Stimulated activated naive CD8-positive, alpha-beta T cell treated with anti-CD3 and anti-CD28 coated beads, Interleukin-15, Interleukin-2, amounts not matched to agents 100 U/mL and 50 U/mL, for 24 hours (primary cell): ENCODE measurements at regions not wholly inside any gene's neighbourhood (a gene's known extent, or its start where the extent isn't known, plus 50 kb on each side); places are given as distances from the start of the nearest gene placed in this dataset.
"Not testable (repeated sequence)": the region's sequence is repeated elsewhere in the genome, so short reads cannot be mapped to it uniquely, and the experiment has no call there.

ENCODE experiments used
- ATAC-seq: fragments of 150-1000 bp; cut with Tn5 transposase; one replicate; pipeline ENCODE4 v1.10.0; 2021
- DNase-seq: peaks from one replicate; pipeline ENCODE4 v3.0.0; 2021

DNA sequence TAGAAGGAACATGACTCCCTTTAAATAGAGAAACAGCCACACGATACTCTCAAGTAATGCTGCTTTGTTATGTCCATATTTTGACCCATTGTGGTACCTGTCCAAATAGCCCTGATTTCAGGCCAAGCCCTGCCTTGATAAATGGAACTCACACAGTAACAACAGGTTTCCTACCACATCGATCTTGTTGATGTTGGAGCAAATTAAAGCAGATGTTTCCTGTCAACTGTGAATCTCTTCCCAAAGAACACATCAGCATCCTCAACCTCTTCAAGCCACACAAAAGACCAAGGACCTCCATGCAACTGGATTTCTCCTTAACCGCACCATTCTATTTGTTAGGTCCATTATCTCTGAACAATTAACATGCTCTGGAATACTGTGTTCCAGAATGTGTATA, 109.5 kb downstream of the FOXD4L6 start:
- ATAC-seq, DNase-seq: not testable (repeated sequence)

DNA sequence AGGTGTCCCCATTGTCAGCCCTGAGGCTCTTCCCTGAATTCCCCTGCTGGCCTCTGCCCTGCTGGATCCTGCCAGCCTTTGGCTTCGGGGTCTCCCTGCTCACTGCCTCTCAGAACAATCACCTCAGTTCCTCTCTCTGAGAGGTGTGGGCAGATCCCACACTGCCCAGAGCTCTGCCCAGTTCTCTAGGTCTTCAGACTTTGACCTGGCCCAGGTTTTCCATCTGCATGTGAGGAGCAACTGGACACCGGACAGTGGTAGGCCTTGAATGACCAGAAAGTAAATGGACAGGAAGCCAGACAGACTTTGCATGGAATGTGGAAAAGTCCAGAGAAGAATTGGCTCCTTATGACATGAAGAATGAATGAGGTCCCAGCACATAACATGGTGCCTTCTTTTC, 111.8 kb downstream of the FOXD4L6 start:
- not testable (repeated sequence) for ATAC-seq, DNase-seq

DNA sequence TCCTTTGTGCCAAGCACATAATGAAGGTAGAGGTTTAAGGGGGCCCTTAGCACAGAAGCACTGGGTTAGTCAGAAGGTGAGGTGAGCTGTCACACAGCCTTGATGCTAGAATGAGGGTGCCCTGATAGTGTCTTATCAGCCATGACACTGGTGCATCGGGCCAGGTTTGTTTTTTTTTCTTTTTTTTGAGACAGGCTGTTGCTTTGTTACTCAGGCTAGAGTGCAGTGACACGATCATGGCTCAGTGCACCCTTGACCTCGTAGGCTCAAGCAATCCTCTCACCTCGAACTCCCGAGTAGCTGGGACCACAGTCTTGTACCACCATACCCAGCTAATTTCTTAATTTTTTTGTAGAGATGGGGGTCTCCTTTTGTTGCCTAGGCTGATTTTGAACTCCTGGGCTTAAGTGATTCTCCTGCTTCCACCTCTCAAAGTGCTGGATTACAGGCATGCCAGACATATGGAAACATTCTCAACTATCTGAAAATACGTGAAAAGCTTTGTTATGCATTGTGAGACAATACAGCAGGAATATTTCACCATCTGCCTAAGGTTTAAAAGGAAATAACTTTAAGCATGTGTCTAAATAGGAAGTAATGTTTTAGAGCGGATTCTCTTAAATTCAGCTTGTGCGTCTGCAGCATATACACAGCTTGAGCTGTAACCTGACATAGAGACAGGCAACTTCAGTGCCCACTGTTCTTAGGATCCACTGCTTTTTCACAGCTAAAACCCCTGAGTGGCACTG, 128.4 kb downstream of the FOXD4L6 start:
- ATAC-seq, DNase-seq: not testable (repeated sequence)

DNA sequence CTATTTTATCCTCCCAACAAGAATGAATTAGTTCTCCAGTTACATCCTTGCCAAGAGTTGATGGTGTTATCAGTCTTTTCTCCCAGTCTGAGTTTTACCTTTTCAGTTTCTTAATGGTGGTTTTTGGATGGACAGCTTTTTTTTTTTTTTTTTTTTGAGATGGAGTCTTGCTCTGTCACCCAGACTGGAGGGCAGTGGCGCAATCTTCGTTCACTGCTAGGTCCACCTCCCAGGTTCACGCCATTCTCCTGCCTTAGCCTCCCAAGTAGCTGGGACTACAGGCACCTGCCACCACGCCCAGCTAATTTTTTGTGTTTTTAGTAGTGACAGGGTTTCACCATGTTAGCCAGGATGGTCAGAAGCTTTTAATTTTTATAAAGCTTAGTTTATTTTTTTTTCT, 133.0 kb downstream of the FOXD4L6 start:
- DNase-seq, ATAC-seq: not testable (repeated sequence)

DNA sequence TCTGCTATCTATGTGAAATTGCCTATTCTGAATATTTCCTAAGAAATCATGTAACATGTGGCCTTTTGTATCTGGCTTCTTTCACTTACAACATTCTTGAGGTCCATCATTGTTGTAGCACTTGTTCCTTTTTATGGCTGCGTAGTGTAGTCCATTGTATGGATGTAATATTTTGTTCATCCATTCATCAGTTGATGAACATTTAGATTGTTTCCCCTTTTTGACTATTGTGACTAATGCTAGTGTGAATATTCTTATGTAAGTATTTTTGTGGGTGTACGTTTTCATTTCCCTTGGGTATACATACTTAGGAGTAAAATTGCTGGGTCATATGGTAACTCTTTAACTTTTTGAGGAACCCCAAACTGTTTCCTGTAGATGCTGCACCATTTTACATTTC, 134.6 kb downstream of the FOXD4L6 start:
- not testable (repeated sequence) for DNase-seq, ATAC-seq

DNA sequence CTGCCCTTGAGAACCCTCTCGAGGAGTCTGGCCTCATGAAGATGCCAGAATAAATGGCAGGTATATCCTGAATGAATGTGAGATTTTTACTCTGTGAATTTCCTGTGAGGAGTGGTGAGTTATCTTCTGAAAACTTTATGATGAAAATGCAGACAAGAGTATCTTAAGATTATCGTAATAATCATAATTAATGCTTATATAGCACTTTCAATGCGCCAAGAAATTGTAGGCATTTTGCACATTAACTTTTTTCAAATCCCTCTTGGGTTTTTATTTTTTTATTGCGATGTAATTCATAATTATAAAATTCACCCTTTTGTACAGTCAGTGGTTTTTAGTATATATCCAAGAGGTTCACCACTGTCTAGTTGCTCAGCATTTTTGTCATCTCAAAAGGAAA, 135.1 kb downstream of the FOXD4L6 start:
- not testable (repeated sequence) for DNase-seq, ATAC-seq

DNA sequence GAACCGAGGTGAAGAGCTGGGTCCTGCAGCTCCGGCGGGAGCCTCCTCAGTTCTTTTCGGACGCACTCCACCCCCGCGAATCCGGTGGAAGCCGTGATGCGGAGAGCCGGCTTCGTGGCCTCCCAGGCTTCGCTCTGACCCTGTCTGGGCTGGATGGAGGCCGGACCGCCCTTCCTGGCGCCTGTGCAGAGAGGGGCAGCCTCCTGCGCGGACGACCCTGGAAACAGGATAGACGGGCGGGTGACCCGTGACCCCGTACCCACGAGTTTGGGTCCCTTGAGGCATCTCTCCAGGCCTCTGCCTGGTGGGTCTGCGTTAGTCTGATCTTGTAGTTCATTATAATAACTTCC, 136.0 kb downstream of the FOXD4L6 start:
- not testable (repeated sequence) for ATAC-seq
- peak; percentile 55 for DNase-seq

DNA sequence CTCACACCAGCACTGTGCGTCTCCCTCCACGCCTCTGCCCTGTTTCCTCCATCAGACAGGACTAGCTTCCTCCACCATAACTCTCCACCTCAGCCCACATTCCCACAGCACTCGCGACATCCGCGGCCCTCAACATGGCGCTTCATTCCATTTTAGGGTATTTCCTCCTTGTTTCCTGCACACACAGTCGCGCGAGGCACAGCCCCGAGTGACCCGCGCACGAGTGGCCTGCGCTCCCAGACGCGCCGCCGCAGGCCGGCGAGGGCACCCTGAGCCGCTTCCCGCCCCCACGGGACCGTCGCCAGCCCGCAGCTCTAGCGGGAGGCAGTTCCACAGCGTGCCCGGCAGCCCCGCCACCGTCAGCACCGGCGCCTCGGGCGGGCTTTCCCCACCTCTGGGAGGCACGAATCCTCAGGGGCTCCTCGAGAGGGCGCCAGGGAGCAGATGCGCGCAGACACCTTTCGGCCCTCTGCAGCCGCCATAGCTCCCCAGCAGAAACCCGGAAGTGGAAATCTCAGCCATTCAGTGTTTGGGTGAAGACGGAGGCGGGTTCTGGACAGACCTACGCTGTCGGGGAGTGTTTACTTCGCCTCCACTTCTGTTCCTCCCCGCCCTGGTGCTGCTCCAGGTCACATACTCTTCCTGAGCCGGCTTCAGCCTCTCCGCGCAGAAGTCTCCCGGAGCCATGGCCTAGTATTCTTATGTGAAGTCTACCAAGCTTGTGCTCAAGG, 136.6 kb downstream of the FOXD4L6 start:
- ATAC-seq (peak; percentile 100), DNase-seq (peak; percentile 96)

DNA sequence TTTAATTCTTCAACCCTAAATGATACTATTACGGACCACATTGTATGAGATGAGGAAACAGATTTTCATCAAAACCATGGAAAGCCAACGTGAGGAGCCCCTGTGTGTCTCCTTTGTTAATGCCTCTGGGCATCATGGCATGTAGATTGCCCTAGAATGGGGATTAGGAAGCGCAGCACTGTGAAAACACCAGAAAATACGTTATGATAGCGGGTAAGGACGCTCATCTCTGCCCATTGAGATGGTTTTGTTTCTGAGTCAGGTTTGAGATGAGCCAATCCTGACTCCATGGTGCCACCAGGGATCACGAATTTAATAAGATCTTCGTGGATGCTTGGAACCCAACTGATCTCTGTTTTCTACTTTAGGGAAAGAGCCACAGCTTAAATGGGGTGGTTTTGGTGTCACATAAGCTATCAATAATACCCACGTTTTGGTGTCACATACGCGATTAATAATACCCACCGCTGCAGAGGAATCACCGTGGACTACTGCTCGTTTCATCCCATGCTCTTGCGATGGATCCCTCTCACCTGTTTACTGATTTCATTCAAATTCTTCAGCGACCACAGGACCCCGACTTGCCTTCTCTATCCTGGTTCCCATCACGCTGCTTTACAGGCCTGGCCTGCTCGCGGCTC, 137.3 kb downstream of the FOXD4L6 start:
- not testable (repeated sequence) for DNase-seq, ATAC-seq

DNA sequence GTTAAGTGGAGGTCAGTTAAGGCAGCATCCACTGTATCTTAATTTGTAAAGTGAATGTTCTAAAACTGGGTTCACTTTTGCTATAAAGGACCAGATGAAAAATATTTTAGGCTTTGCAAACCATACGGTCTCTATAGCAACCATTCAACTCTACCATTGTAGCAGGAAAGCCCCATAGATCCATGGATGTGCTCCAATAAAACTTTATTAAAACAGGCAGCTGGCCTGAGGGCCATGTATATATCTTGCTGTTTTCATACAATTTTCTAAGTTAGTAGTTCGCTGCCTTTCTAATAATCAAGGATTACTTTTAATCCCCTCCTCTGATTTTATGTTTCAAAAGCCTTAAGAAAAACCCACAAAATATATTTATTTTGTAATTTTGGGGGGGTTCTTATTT, 142.1 kb downstream of the FOXD4L6 start:
- DNase-seq, ATAC-seq: not testable (repeated sequence)

DNA sequence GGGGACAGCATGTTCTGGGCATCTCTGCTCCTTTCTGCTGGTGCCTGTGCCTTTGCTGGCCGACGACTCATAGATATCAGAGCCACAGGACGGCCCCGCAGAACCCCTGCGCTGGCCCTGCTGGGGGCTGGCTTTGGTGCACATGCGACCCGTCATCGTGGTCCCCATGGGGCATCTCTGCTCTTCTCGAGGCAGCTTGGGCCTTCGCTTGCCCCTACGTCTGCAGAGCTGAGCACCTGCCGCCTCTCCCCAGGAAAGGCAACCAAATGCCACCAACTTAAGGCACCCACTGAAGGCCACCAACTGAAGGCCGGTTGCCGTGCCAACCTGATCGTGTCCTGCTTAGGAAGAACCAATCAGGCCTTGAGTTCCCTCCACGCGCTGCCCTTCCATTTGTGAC, 153.1 kb downstream of the FOXD4L6 start:
- not testable (repeated sequence) for ATAC-seq, DNase-seq

DNA sequence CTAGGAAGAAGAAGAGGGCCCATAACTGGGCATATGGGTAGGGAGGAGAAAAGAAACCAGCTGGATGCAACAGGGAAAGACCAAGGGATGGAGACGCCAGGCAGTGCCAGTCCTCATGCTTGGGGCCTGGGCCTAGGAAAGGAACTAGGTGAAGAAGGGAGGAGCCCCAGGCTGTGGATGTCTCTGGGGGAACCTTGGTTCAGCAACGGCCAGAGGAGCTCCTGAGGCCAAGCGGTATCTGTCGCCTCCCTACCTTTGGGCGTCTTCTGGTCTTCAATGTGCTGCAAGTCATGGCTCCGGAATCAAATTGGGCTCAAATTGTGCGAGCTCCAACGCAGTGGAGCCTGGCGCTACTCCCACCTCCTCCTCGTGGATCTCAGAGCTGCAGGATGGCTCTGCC, 153.6 kb downstream of the FOXD4L6 start:
- DNase-seq, ATAC-seq: not testable (repeated sequence)

DNA sequence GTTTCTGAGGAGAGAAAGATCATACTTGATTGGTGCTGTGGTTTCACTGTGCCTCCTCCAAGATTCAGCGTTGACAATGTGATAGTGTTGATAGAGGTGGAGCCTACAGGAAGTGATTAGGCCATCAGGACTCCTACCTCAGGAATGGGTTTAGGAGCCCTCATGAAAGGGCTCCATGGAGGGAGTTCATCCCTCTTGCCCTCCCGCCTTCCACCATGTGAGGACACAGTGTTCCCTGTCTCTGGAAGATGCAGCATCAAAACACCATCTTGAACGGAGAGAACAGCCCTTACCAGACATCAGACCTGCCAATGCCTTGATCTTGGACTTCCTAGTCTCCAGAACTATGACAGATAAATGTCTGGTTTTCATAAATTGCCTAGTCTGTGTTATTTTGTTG, 156.7 kb downstream of the FOXD4L6 start:
- DNase-seq, ATAC-seq: not testable (repeated sequence)

DNA sequence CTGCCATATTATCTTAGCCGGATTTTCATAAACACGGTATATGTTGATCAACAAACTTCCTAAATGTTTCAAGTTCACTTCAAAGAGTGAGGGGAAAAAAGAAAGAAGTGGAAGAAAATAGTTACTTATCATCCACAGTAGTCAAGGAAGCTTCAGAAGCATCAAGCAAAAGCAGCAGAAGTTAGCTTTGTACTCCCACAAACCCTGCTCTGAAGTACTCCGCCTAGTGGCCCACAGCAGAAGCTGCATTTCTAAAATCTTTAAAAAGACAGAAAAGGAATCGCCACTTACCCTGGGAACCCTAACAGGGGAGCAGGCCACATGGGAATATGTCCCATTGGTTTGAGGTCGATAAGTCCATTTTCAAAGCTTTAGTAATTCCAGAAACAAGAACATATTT, 158.1 kb downstream of the FOXD4L6 start:
- not testable (repeated sequence) for DNase-seq, ATAC-seq

DNA sequence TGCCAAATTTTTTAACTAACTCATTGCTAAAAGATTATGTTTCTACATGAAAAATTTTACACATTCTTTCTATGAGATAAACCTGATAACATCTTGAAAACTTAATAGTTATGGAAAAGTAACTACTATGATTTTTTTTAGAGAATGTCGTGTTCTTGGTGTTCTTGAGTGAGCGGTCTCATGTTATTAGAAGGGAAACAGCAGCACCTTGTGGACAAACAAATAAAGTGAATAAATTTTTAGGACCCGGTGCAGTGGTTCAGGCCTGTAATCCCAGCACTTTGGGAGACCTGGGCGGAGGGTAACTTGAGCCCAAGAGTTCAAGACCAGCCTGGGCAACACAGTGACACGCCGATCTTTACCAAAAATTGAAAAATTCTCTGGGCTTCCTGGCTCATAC, 166.0 kb downstream of the FOXD4L6 start:
- DNase-seq, ATAC-seq: not testable (repeated sequence)

DNA sequence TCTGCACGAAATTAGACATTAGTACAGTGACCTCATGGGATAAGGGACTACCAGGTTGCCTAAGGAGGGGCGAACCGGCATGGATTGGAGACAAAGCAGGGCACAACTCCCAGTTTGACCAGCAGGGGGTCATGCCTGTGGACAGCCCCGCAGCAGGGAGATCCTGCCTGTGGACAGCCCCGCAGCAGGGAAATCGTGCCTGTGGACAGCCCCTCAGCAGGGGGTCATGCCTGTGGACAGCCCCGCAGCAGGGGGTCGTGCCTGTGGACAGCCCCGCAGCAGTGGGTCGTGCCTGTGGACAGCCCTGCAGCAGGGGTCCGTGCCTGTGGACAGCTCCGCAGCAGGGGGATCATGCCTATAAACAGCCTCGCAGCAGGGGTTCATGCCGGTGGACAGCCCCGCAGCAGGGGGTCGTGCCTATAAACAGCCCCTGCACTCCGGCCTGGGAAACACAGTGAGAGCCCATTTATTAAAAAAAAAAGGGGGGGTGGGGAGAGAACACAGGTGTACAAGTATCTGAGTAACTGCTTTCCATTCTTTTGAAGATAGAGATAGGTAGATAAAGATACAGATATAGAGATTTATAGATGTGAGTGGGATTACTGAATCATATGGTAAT, 176.5 kb downstream of the FOXD4L6 start:
- not testable (repeated sequence) for ATAC-seq, DNase-seq

DNA sequence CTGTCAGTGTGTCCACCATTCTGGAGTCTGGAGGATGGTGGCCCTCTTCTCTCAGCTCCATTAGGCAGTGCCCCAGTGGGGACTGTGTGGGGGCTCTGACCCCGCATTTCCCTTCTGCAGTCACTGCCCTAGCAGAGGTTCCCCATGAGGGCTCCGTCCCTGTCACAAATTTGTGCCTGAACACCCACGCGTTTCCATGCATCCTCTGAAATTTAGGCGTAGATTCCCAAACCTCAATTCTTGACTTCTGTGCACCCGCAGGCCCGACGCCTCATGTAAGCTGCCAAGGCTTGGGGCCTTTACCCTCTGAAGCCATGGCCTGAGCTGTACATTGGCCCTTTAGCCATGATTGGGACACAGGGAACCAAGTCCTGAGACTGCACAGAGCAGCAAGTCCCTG, 182.3 kb downstream of the FOXD4L6 start:
- ATAC-seq, DNase-seq: not testable (repeated sequence)

DNA sequence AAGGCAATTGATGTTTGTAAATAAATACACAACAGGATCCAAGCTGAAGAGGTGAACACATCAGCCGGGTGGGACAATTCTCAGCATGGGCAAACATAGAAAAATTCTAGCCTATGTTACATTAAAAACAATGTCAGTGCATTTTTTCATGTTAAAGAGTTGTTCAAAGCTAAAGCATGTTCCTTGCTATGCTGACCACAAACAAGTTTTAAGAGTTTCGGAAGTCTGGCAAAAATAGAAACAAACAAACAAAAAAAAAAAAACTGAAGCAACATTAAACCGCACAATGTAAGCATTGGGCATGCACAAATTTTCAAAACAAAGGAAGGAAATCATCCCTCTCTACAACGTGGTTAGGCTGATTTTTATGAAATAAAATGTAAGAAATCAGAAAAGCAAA, 185.8 kb downstream of the FOXD4L6 start:
- not testable (repeated sequence) for DNase-seq, ATAC-seq

DNA sequence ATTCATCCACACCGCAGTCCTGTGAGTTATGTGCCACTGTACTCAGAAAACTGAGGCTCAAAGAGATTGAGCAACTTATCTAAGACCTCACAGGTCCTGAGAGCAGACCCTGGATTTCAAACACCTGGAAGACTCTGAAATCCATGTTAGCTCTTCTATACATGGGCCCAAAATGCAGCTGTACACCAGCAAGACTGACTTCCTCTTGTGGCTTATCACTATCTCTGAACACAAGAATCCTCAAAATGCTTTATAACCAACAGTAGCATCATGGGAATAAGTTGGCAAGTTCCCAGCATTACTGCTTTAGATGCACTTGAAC, 188.6 kb downstream of the FOXD4L6 start:
- DNase-seq, ATAC-seq: not testable (repeated sequence)

DNA sequence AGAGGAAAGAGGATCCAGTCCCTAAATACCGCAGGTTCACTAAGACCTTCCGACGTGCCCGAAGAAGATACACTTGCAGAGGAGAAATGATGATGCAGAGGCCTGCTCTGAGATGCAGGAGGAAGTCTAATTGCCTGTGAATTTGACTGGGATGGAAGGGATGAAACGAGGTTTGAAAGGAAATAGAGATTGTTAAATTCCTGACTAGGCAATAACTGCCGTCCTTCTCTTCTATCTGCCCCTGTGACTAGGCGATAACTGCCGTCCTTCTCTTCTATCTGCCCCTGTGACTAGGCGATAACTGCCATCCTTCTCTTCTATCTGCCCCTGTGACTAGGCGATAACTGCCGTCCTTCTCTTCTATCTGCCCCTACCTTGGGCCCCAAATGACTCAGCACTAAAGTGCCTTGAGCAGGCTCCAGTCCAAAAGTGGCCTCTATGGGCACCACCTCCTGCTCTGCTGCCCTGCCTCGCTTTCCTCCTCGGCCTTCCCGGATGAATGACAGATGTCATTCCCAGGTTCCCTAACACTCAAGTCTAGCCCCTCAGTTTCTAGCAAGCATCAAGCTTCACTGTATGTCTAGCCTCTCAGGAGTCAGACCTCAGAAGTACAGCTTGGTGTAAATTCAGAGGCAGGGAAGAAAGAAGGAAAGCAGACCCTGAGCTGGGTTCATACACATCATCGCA, 189.1 kb downstream of the FOXD4L6 start:
- not testable (repeated sequence) for ATAC-seq, DNase-seq

DNA sequence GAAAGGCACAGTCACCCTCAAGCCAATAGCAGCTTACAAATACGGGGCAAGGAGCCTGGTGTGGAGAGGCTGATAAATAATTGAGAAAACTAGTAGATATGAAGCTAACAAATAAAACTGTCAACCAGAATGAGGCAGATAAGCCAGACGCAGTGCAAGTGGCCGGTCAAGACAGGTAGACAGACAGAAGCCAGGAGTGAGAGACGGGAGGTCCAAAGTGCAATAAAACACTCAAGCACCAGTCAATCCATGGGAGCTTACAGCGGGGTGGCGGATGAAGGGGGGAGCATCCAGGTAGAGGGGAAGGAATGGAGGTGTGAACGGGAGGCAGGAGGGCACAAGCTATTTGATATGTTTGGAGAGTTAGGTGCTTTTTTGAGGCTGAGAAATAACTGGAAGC, 193.1 kb downstream of the FOXD4L6 start:
- DNase-seq (no peak), ATAC-seq (no peak)

DNA sequence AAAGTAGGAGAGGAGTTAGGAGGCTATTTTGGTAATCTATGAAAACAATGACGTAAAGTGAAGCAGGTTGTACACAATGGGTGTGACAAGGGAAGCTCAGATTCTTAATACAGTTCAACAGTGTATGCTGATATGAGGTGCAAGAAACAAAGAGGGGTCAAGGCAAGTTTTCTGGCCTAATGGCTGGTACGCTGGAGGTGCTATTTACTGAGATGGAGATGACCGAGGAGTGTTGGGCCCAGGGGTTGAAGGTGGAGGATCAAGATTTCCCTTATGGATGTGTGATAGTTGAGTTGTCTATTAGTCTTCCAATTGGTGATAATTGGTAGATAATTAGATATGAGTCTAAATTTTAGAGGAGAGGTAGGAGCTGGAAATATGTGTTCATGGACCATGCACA, 194.0 kb downstream of the FOXD4L6 start:
- ATAC-seq: not testable (repeated sequence)

More for the DNA sequence above, 194.0 kb downstream of the FOXD4L6 start:
- DNase-seq: not testable (repeated sequence)
